IPS-20b (cell line): ENCODE measurements at regions not wholly inside any gene's neighbourhood (a gene's known extent, or its start where the extent isn't known, plus 50 kb on each side); places are given as distances from the start of the nearest gene placed in this dataset.

Experiments
- H3K27ac ChIP-seq: one replicate; pipeline ENCODE4 v1.5.1; 2013; ENCODE audit warnings: low read length
- H3K27me3 ChIP-seq: 2 replicates; pipeline ENCODE4 v1.6.1; 2013; ENCODE audit warnings: mild to moderate bottlenecking, low read length, inconsistent platforms; ENCODE audit not compliant: insufficient read depth
- H3K36me3 ChIP-seq: 2 replicates; pipeline ENCODE4 v1.6.1; 2013; ENCODE audit warnings: low read depth, mild to moderate bottlenecking, inconsistent platforms, low read length, moderate library complexity; ENCODE audit not compliant: insufficient read depth
- H3K4me1 ChIP-seq: 2 replicates; pipeline ENCODE4 v1.6.1; 2013; ENCODE audit warnings: mild to moderate bottlenecking, control low read depth, inconsistent platforms, low read length, moderate library complexity; ENCODE audit not compliant: insufficient read depth
- H3K4me3 ChIP-seq: 2 replicates; pipeline ENCODE4 v1.5.1; 2013; ENCODE audit warnings: mild to moderate bottlenecking, low read length, inconsistent platforms
- H3K9ac ChIP-seq: 2 replicates; pipeline ENCODE4 v1.6.1; 2013; ENCODE audit warnings: low read depth, mild to moderate bottlenecking, inconsistent platforms, low read length, moderate library complexity
- H3K9me3 ChIP-seq: 2 replicates; pipeline ENCODE4 v1.6.1; 2013; ENCODE audit warnings: mild to moderate bottlenecking, low read depth, low read length, inconsistent platforms; ENCODE audit not compliant: insufficient read depth

DNA sequence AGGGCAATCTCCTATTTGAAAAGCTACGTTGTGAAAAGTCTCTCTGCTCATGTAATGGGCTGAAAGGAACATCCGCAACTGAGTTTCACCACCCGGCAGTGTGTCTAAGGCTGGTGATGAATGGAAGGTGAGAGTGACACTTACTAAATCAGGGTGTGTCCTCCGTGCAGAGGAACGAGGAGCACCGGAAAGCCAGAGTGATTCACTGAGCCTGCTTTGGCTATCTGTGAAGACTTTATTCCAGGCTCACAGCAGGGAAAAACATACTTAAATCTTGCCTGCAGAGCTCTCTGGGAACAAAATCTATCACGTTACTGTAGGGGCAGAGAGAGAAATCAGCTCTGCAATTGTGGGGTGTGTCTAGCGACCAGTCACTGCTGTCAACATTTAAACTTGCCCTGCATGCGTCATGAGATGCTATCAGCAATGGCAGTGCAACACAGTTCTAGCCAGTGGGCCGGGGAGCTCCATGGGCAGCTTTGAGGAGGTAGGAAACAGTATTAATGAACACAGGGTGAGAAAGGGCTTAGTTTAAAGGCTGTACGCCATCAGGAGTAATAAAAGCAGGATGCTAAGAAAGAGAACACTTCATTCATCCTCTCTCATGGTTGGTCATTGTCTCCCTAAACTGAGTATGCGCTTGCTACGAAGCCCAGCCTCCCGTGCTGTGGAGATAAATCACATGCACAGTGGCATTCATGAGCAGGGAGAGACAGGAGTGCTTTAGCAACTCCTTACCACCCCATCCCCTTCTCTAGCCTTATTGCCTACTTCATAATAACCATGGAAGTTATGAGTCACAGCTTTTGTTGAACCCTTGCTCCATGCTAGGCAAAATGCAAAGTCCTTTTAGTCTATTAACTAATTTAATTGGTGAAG, 542.7 kb upstream of the ADAMTS9 start:
- Histone ChIP-seq H3K27ac (no peak overlapping the region), H3K27me3 (no peaks in the 10 kb centered on the region), H3K9me3 (no peaks in the 10 kb centered on the region), H3K4me1 (no peaks in the 10 kb centered on the region), H3K4me3 (no peak overlapping the region), H3K9ac (no peak overlapping the region), H3K36me3 (no peaks in the 10 kb centered on the region)

DNA sequence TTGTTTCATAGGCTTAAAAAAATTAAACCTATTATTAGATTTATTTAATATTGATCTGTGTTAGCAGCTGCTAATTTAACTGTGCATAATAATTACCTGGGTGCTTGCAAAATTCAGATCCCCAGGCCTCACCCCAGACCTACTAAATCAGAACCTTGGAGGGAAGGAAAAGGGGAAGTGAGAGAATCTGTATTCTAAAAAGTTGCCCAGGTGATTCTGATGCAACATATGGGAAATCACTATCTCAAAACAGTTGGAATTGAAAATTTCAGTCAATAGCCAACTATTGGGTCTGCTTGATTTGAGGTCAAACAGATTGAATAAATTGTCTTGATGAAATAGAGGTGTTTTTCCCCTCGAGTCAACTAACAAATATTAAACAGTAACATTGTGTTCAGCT, 538.5 kb upstream of the ADAMTS9 start:
- H3K9me3 ChIP-seq = no peaks in the 10 kb centered on the region
- no peak overlapping the region for H3K9ac ChIP-seq
- no peaks in the 10 kb centered on the region for H3K27me3 ChIP-seq
- H3K4me3 ChIP-seq = no peak overlapping the region
- H3K36me3 ChIP-seq = no peaks in the 10 kb centered on the region
- H3K27ac ChIP-seq = no peak overlapping the region
- no peaks in the 10 kb centered on the region for H3K4me1 ChIP-seq

DNA sequence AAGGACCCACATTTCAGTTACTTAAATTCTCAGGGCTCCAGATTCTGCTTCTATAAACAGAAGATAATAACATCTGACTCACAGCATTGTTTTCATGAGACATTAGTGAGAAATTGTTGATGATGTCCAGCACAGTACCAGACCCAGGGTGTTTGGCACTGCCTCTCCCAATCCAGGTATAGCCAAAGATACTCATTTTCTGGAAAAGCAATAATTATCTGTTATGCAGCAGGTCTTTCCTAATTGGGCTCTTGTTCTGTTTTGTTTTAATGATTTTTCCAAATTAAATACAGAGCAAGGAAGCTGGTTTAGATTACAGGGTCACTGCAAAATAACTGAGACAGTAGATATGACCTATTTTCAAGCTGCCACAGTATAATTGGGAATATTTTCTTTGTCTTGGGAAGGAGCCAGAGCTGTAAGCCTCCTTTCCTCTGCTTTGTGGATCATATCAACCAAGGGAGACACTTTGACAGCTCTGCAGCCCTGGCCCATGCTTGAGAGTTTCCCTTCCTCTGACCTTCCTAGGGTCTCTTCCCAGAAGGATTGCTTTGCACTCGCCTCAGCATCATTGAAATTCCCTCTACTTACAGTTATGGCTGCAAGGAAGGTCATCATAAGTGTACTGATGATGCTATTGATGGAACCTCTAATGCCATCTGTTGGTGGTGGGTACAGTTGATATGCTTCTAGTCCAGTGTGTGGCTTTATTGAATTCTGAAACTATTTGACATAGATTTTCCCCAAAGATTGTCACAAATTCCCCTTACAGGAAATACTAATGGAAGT, 522.4 kb upstream of the ADAMTS9 start:
- no peaks in the 10 kb centered on the region for H3K4me1 ChIP-seq
- H3K36me3 ChIP-seq = no peaks in the 10 kb centered on the region
- H3K27me3 ChIP-seq = no peaks in the 10 kb centered on the region
- peaks cover 5% of the 10 kb centered on the region; the same call in 1 of the 2 replicates for H3K9me3 ChIP-seq
- H3K9ac ChIP-seq = no peak overlapping the region
- no peak overlapping the region for H3K4me3 ChIP-seq
- no peak overlapping the region for H3K27ac ChIP-seq

DNA sequence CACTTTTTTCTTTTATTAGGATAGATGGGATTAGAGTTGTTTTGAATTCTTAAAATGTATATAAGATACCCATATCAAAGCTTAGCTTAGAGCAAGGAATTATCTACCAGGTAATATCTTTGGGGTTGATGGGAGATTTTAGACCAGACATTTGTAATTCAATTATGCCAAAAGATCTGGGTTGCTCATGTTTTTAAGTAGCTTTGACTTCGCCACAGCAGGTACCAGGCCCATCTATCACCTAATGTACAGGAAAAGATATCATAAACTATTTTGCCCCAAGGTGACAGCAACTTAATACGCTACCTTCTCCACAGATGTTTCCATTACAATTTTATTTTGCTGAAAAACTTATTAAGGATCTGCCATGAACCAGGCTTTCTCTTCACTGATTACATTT, 514.6 kb upstream of the ADAMTS9 start:
- Histone ChIP-seq H3K27ac (no peak overlapping the region), H3K36me3 (no peaks in the 10 kb centered on the region), H3K9ac (no peak overlapping the region), H3K4me3 (no peak overlapping the region), H3K4me1 (0 out of 2 replicates have a peak, but pooled peaks cover under 1% of the 10 kb centered on the region), H3K27me3 (no peaks in the 10 kb centered on the region), H3K9me3 (peaks cover 5% of the 10 kb centered on the region; the same call in 1 of the 2 replicates)

DNA sequence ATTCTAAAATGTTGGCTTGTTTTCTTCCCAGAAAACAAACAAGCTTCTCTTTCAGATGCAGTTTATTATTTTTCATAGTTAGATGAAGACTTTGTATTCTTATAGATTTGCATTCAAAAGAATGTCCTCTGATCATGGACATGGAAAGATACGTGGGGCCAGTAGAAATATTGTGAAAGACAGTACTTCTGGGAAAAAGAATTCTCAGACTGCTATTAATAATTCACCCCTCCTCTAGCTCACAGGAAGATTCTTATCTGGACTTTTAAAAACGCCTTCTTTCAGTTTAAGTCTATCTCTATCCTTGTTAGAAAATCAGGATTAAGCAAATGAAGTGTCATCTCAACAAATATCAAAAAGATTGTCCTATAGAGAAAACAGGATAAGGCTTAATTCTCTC, 514.1 kb upstream of the ADAMTS9 start:
- peaks cover 5% of the 10 kb centered on the region; the same call in 1 of the 2 replicates for H3K9me3 ChIP-seq
- no peak overlapping the region for H3K9ac ChIP-seq
- H3K4me1 ChIP-seq = peaks cover 5% of the 10 kb centered on the region; the same call in 1 of the 2 replicates
- H3K36me3 ChIP-seq = no peaks in the 10 kb centered on the region
- no peak overlapping the region for H3K27ac ChIP-seq
- no peak overlapping the region for H3K4me3 ChIP-seq
- H3K27me3 ChIP-seq = no peaks in the 10 kb centered on the region

DNA sequence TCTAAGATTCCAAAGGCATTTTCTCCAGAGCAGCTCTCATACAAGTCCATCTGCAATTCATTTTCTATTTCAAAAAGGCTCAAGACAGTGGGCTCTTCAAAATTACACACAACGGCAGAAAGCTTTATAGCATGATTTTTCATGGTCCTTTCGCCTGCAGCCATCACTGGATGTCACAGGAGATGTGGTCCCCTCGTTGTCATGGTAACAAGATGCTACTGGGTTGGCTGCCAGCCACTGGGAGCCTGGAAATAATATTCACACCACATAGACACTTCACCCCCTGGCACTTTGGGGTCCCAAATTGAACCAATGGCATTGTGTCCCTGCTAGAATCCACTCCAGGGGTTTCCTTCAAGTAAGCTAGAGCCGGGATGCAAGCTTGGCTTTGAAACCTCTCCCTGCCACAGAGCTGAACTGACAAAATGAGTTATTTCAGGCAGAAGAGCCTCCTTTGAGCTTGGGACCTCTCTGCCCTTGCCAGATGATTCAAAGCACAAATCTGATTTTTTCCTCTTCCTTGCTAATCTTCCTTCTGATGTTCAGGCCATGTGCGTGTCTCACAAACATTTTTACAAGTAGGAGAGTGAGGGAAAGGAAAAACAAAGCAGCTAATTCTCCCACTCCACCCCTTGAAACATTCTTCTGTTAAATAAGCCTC, 512.6 kb upstream of the ADAMTS9 start:
- Histone ChIP-seq H3K27me3 (no peaks in the 10 kb centered on the region), H3K4me3 (no peak overlapping the region), H3K9me3 (no peaks in the 10 kb centered on the region), H3K36me3 (no peaks in the 10 kb centered on the region), H3K4me1 (peaks cover 9% of the 10 kb centered on the region; the same call in 1 of the 2 replicates), H3K9ac (no peak overlapping the region), H3K27ac (no peak overlapping the region)

DNA sequence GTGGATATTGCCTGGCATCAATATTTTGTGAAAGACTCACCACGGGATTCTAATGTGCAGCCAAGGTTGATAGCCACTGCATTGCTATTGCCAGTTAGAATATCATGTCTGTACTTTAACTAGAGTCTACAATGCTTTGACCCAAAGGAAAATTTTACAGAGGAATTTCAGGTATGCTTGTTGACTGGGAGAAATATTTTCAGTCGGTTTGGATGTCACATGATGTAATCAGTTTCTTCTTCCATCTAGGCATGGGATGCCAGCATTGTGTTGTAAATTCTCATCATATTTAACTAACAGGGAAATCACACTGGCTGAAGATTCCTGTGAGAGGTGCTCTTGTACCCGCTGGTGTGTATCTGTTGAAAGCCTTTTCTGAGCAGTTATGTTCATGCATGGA, 508.9 kb upstream of the ADAMTS9 start:
- H3K4me3 ChIP-seq = no peak overlapping the region
- H3K9ac ChIP-seq = no peak overlapping the region
- no peaks in the 10 kb centered on the region for H3K36me3 ChIP-seq
- peaks cover 9% of the 10 kb centered on the region; the same call in 1 of the 2 replicates for H3K4me1 ChIP-seq
- H3K27me3 ChIP-seq = no peaks in the 10 kb centered on the region
- H3K9me3 ChIP-seq = no peaks in the 10 kb centered on the region
- no peak overlapping the region for H3K27ac ChIP-seq

DNA sequence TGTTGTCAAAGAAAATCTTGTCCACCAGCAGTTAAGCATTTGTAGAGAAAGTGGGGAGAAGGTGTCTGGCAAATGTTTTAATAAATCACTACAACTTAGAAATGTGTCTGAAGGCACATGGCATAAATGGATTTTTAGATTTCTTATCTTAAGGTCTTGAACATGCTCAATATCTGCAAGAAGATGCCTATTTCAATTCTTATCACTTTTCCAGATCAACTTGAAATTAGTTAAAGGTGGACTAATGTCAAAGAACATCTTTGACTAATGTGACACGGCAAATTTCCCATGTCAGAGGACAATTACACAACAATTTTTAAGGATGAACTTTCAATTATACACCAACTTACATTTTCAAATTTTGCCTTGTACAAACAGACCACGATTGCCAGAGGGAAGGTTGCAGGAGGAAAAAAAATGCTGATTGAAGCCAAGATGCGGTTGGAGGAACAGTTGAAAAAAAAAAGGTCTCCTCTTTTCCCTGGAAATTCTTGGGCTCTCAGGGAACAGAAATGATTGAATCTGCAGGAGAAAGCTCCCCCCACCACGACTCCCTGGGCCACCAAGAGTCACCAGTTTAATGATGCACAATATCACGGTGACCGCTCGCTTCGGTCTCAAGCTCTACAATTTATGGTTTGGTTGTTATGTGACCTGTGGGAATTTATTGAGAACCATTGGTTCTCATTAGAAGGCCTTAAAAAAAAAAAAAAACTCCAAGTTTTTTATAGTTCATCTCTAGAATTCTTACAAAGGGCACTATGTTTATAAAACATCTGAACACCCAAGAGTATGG, 507.6 kb upstream of the ADAMTS9 start:
- Histone ChIP-seq H3K36me3 (no peaks in the 10 kb centered on the region), H3K27me3 (no peaks in the 10 kb centered on the region), H3K4me3 (no peak overlapping the region), H3K9me3 (no peaks in the 10 kb centered on the region), H3K27ac (no peak overlapping the region), H3K4me1 (peaks cover 11% of the 10 kb centered on the region; the same call in 1 of the 2 replicates), H3K9ac (no peak overlapping the region)

DNA sequence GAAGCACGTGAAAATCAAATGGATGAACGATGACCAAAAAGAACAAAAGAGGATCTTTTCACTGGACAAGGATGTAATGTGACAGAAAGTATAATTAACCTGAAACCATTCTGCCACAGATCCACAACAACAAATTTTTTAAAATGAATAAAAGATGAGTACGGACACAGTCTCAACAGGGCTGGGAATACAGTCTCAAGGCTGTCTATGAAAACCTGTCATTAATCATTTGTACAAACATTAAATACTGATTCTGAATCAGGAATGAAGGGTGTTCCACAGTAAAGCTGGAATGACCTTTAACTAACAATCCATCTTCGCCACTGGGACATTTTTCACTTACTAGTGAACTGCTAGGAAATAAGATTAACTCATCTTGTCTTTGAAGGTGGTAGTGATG, 506.9 kb upstream of the ADAMTS9 start:
- H3K4me1 ChIP-seq = peaks cover 11% of the 10 kb centered on the region; the same call in 1 of the 2 replicates
- no peak overlapping the region for H3K4me3 ChIP-seq
- no peaks in the 10 kb centered on the region for H3K27me3 ChIP-seq
- no peaks in the 10 kb centered on the region for H3K9me3 ChIP-seq
- no peak overlapping the region for H3K27ac ChIP-seq
- no peaks in the 10 kb centered on the region for H3K36me3 ChIP-seq
- H3K9ac ChIP-seq = no peak overlapping the region

DNA sequence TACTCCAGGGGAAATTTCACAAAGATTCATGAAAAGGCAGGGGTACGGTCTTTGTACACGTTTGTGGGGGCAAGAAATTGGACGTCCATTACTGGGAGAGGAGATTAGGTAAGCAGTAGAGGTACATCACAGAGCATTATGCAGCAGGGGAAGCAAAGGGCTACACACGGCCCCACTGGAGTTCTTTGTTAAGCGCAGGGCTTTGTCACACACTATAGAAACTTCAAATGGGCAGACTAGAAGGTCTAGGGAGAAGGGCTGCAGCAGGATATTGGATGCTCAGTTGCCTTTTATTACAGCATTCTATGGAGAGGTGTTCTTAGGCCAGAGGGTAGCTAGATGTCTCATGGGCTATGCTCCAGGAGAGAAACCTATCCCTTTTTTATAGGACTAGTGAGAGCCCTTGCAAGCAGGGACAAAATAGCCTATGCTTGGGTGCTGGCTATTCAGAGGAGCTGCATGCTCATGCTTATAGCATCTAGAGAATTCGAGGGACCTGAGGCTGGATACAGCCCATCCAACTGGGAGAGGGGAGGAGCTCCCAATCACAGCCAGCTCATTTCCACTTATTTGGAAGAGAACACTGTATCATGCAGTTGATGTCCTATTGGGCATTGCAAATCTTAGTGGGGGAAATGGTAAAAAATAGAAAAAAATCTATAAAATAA, 506.4 kb upstream of the ADAMTS9 start:
- H3K9ac ChIP-seq = no peak overlapping the region
- peaks cover 11% of the 10 kb centered on the region; the same call in 1 of the 2 replicates for H3K4me1 ChIP-seq
- H3K27me3 ChIP-seq = no peaks in the 10 kb centered on the region
- no peak overlapping the region for H3K27ac ChIP-seq
- H3K4me3 ChIP-seq = no peak overlapping the region
- H3K9me3 ChIP-seq = no peaks in the 10 kb centered on the region
- no peaks in the 10 kb centered on the region for H3K36me3 ChIP-seq
